K562 (cell line): ENCODE measurements at regions not wholly inside any gene's neighbourhood (a gene's known extent, or its start where the extent isn't known, plus 50 kb on each side); places are given as distances from the start of the nearest gene placed in this dataset.

ENCODE experiments used
- HDAC8 ChIP-seq: fragments of 450-650 bp; IDR thresholded peaks from 2 replicates; pipeline ENCODE4 v1.6.1; 2016; ENCODE audit warnings: mild to moderate bottlenecking, missing genetic modification characterization, moderate library complexity, missing compliant biosample characterization
- RFX7 ChIP-seq: fragments of 250-450 bp; sonication (Bioruptor Pico); IDR thresholded peaks from 2 replicates; pipeline ENCODE4 v1.5.1; 2021; ENCODE audit warnings: mild to moderate bottlenecking
- TAF7 ChIP-seq: fragments of 450-650 bp; IDR thresholded peaks from 2 replicates; pipeline ENCODE4 v1.6.1; 2016; ENCODE audit warnings: missing genetic modification characterization, missing compliant biosample characterization
- ZNF764 ChIP-seq: fragments of 250-450 bp; sonication (Bioruptor Pico); IDR thresholded peaks from 2 replicates; pipeline ENCODE4 v1.4.0; 2020; ENCODE audit warnings: low read depth, mild to moderate bottlenecking, moderate library complexity
- TF ChIP-seq, protein P1 (sequence below): fragments of 250-450 bp; sonication (Bioruptor Pico); IDR thresholded peaks from 2 replicates; pipeline ENCODE4 v1.4.0; 2020; ENCODE audit warnings: mild to moderate bottlenecking, moderate library complexity
- TF ChIP-seq, protein P2 (sequence below): fragments of 250-450 bp; sonication (Bioruptor Pico); IDR thresholded peaks from 2 replicates; pipeline ENCODE4 v1.4.0; 2020; ENCODE audit warnings: borderline replicate concordance
- TF ChIP-seq, protein P3 (sequence below), 2 experiments: fragments of 450-650 bp in 1 of 2; sonication (generic) in 1 of 2; formaldehyde crosslinking; conservative IDR thresholded peaks; 2 replicates each; pipeline versions ENCODE4 v1.4.0 to v1.8.1; 2020 to 2022; ENCODE audit warnings: mild to moderate bottlenecking in 1 of 2, missing genetic modification reagents in 1 of 2

DNA sequence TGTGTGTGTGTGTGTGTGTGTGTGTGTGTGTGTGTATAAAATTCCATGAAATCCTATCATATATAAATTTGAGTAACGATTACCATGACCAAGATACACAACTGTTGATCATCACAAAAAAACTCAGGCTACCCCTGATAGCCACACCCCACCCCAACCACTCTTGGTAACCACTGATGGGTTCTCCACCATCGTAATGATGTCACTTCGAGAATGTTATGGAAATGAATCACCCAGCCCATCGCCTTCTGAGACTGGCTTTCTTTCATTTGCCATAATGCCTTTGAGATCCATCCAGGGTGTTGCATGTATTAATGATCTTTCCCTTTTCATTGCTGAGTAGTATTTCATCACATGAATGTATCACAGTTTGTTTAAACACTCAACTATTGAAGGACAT lies 496.0 kb downstream of the MIAT start (continued):
- TF ChIP-seq, protein P1, sequence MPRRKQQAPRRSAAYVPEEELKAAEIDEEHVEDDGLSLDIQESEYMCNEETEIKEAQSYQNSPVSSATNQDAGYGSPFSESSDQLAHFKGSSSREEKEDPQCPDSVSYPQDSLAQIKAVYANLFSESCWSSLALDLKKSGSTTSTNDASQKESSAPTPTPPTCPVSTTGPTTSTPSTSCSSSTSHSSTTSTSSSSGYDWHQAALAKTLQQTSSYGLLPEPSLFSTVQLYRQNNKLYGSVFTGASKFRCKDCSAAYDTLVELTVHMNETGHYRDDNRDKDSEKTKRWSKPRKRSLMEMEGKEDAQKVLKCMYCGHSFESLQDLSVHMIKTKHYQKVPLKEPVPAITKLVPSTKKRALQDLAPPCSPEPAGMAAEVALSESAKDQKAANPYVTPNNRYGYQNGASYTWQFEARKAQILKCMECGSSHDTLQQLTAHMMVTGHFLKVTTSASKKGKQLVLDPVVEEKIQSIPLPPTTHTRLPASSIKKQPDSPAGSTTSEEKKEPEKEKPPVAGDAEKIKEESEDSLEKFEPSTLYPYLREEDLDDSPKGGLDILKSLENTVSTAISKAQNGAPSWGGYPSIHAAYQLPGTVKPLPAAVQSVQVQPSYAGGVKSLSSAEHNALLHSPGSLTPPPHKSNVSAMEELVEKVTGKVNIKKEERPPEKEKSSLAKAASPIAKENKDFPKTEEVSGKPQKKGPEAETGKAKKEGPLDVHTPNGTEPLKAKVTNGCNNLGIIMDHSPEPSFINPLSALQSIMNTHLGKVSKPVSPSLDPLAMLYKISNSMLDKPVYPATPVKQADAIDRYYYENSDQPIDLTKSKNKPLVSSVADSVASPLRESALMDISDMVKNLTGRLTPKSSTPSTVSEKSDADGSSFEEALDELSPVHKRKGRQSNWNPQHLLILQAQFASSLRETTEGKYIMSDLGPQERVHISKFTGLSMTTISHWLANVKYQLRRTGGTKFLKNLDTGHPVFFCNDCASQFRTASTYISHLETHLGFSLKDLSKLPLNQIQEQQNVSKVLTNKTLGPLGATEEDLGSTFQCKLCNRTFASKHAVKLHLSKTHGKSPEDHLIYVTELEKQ (CRISPR knock-in tag): no peak
- TF ChIP-seq ZNF764 (no peak), TAF7 (tag) (no peak), HDAC8 (tag) (no peak), RFX7 (no peak)
- TF ChIP-seq, protein P2, sequence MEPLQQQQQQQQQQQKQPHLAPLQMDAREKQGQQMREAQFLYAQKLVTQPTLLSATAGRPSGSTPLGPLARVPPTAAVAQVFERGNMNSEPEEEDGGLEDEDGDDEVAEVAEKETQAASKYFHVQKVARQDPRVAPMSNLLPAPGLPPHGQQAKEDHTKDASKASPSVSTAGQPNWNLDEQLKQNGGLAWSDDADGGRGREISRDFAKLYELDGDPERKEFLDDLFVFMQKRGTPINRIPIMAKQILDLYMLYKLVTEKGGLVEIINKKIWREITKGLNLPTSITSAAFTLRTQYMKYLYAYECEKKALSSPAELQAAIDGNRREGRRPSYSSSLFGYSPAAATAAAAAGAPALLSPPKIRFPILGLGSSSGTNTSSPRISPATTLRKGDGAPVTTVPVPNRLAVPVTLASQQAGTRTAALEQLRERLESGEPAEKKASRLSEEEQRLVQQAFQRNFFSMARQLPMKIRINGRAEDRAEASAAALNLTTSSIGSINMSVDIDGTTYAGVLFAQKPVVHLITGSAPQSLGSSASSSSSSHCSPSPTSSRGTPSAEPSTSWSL (CRISPR knock-in tag): no peak
- TF ChIP-seq, protein P3, sequence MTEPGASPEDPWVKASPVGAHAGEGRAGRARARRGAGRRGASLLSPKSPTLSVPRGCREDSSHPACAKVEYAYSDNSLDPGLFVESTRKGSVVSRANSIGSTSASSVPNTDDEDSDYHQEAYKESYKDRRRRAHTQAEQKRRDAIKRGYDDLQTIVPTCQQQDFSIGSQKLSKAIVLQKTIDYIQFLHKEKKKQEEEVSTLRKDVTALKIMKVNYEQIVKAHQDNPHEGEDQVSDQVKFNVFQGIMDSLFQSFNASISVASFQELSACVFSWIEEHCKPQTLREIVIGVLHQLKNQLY (CRISPR knock-in tag; conservative IDR thresholded peaks at IDR 0.05): no peak
- TF ChIP-seq, all 486 proteins: peak for 0
